22Rv1 (cell line): ENCODE measurements at regions not wholly inside any gene's neighbourhood (a gene's known extent, or its start where the extent isn't known, plus 50 kb on each side); places are given as distances from the start of the nearest gene placed in this dataset.

ENCODE experiments used
- CTCF ChIP-seq: fragments of 450-650 bp; IDR thresholded peaks from 2 replicates; pipeline ENCODE4 v1.5.1; 2017; ENCODE audit warnings: mild to moderate bottlenecking
- ZFX ChIP-seq: fragments of 450-650 bp; IDR thresholded peaks from 2 replicates; pipeline ENCODE4 v1.6.1; 2017; ENCODE audit warnings: antibody characterized with exemption, borderline replicate concordance

- TF ChIP-seq CTCF (no peak), ZFX (no peak)
Measured at GRCh38 chr13:80065996-80066395, 274.9 kb downstream of the SPRY2 start.
